HG03558 (cell line): ENCODE measurements at regions not wholly inside any gene's neighbourhood (a gene's known extent, or its start where the extent isn't known, plus 50 kb on each side); places are given as distances from the start of the nearest gene placed in this dataset.
"Not testable (repeated sequence)": the region's sequence is repeated elsewhere in the genome, so short reads cannot be mapped to it uniquely, and the experiment has no call there.

ENCODE experiments used
- ATAC-seq: cut with Tn5 transposase; IDR thresholded peaks from one replicate; pipeline ENCODE4 v1.9.1; 2021; ENCODE audit warnings: moderate number of reproducible peaks; ENCODE audit not compliant: unreplicated experiment; ENCODE audit errors: extremely low read depth

DNA sequence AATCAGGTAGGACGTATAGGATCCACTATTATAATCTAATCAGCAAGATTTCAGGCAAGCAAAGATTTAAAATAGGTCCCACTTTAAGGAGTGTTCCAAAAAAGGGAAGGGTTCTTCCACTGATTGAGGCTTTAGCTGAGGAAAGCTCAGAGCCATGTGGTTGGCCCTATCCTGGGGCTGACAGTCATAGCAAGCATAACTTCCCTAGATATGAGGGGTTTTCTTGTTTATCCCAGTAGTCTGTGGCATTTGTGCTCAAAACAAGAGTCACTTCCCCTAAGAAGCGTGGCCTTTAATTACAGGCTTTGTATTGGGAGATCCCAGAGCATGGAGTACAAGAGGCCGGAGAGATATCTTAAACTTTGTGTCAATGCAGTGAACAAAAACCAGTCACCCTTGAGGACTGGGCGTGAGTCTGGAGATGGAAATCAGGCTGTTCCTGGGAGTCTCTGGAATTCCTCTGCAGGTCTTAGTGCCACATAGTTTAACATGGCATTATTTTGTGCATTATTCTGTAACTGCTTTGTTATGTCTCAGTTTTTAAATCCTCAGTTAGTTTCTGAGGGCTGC is 136.9 kb upstream of the FBXO11 start:
- ATAC-seq, result no peak

DNA sequence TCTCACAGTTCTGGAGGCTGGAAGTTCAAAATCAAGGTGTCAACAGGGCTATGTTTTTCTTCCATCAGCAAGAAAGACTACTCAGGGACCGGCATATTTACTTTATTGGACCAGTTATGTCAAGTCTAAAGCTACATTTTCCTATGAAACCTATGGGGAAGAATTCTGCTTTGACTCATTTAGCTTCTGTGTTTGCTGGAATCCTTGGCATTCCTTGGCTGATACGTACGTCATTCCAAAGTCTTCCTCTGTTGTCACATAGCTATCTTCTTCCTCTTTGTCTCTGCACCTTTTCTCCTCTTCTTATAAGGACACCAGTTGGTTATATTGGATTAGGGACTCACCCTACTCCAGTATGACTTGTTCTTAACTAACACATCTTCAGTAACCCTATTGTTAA is 137.4 kb upstream of the FBXO11 start:
- no peak for ATAC-seq

DNA sequence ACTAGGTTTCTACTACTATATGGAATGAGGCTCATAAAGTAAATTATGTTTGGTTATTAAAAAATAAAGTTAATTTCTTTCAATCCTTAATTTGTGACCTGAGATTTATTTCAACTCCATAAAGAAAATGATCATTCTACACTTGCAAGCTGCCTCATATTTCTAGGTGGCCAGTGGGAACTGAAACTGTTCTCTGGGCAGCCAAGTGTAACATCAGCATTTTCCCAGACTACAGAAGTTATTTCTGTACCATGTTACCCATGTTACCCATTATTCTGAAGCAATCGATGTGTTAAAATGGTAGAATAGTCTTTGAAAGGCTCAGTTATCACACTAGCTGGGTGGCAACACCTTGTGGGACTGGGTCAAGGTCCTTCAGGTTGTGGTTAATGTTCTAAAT is 139.3 kb upstream of the FBXO11 start:
- ATAC-seq, result no peak

DNA sequence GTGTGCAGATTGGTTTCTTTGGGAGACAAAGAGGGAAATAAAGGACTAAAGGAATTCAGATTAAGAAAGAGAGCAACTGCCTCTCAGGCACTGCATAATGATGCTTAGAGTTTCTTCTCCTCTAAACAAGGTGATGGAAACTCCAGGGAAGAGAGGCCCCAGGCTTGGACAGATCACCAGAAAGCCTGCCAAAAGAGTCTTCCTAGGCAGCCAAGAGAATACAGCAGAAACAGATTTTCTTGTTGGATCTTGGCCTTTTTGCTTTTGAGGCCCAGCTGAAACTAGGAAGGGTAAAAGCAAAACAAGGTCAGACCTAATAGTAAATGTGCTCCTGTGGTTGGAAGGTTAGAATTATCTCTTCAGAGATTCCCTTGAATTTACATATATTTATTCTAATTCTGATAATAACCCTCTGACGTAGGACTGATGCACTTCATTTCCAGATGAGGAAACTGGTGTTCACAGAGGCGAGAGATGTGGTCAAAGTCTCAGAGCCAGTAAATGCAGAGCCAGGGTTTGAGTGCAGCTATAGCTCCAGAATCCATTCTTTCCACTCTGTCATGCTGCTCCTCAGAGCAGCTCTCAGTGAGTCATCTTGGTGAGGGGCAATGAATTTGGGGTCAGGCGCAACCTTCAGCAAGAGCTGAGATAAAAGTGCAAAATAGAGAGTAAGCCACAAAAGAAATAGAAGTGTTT is 142.3 kb upstream of the FBXO11 start:
- no peak for ATAC-seq

DNA sequence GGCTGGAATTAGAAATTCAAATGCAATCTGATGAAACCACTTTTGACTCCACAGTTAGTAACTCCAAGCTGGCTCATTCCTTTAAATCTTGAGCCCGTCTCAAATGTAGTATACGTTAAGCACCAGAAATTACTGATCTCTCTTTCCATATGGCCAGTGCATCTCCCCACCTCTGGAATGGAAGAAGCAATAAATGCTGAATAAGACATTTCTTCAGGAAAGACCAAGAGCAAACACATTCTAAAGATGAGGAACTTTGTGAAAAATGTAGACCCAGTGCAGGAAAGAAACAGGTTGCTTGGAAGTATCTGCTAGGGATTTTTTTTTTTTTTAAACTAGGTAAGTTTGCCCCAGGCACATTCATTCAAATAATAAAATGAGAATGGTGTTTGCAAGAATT is 143.1 kb upstream of the FBXO11 start:
- ATAC-seq, result no peak

DNA sequence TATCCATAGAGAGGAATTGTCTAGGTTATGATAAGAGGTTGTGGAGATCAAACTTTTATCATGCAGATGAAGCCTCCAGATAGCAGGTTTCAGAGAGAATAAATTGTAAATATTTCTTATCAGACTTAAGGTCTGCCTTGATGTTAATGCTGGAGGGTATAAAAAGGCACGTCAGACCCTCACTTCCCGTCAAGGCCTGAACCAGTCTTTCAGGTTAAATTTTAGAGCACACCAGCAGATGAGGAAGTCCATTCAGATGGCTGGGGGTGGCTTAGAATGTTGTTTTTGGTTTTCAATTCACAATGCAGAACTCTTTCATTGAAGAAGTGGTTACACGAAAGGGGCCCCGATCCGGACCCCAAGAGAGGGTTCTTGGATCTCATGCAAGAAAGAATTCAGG is 144.4 kb upstream of the FBXO11 start:
- no peak for ATAC-seq

DNA sequence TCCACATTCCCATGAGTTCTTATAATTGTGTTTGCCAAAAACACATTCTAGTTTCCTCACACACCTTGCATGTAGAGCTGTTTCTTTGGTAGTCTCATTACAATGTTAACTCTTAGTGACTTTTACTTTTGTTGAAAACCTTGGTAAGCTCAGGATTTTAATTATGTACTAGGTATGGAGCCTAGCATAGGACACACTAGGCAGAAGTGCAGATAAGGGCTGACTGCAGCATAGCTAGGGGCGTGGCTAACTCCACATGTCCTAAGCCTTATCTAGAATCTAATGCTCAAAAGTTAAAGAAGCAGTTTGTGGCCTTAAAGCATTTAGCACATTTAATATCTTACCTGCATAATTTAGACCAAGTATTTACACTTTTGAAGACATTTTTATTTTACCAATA is 153.7 kb upstream of the FBXO11 start:
- no peak for ATAC-seq

DNA sequence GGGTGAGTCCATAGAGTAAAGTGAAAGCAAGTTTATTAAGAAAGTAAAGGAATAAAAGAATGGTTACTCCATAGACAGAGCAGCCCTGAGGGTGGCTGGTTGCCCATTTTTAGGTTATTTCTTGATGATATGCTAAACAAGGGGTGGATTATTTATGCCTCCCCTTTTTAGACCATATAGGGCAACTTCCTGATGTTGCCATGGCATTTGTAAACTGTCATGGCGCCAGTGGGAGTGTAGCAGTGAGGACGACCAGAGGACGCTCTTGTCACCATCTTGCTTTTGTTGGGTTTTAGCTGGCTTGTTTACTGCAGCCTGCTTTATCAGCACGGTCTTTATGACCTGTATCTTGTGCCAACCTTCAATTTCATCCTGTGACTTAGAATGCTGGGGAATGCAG is 155.4 kb upstream of the FBXO11 start:
- ATAC-seq, result not testable (repeated sequence)

DNA sequence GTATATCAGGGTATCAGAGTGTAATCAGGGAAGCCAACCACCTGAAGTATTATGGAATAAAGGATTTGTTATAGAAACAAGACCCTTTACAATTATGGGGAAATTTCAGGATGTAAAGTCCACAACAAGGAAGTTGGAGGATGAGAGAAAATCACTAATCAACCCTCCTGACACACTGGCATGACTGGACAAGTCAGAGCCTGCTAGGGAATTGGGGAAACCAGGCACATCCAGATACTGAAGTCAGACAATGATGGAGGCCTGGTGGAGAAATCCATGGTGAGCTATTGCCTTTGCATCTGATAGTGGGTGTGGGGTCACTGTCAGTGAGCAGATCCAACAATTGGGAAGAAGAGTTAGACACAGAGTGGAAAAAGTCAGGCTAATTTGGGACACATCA is 158.8 kb upstream of the FBXO11 start:
- no peak for ATAC-seq

DNA sequence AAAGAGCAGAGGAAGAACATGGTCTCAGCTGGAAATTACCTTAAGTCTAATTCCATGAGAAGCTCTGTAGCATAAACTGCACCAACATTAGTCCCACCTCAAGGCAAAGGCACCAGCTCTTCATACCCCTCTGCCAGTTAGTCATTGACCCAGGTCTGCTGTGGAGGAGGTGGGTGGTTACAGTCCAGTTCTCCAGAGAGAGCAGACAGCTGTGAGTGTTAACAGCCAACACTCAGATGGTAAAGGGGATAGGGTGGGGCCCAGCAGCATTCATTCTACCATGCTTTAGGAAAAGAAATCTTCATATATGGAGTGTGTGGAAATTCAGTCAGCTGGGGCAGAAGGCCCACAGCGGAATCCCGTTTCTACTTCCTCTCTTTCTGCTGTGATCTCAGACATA is 159.7 kb upstream of the FBXO11 start:
- no peak for ATAC-seq

DNA sequence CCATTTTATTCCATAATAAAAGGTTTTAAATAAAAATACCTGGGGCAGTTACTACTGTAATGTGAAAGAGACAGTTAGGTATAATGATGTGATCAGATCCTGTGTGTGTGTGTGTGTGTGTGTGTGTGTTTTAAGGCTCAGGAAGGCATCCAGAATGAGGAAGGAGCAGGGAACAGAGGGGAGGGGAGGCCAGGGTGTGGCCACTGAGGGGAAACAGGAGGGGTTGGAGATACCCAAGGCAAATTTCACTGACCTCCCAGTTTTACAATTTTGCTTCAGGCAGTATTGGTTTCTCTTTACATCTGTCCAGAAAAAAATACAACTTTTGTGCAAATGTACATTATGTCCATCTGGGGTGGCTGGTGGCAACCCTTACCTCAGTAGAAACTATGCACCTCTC is 163.5 kb upstream of the FBXO11 start:
- ATAC-seq, result no peak

DNA sequence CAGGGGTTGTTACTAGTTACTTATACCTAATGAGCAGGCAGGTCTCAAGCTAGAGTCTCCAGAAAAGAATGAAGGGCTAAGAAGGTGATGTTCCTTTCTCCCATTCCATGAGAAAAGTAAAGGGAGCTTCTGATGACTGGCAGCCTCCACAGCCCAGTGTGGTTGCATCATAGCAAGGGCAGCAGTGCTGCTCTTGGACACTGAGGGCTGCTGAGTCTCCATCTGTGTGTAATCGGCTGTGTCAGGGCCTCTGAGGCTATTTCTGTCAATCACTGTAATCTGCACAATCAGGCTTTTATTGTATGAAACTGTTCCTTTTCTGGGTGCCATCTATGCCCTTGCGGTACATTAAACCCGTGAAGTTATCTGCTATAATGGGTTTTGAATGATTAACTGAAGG is 164.1 kb upstream of the FBXO11 start:
- no peak for ATAC-seq

DNA sequence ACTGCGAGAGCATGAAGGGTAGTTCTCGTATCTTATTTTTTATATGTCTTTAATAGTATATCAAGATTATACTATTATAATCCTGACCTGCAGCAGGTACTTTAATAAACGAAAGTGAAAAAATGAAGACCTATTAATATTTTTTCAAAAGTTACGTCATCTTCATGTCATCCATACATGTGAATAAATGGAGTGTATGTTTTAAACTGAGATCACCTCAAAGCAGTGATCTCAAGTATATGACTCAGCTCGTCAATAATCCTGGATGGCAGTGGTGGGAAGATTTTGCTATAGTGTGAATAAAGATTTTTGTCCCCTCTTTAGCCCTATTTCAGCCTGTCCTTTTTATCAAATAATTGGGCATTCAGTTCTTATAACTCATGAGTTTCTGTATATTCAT is 166.3 kb upstream of the FBXO11 start:
- ATAC-seq, result no peak

DNA sequence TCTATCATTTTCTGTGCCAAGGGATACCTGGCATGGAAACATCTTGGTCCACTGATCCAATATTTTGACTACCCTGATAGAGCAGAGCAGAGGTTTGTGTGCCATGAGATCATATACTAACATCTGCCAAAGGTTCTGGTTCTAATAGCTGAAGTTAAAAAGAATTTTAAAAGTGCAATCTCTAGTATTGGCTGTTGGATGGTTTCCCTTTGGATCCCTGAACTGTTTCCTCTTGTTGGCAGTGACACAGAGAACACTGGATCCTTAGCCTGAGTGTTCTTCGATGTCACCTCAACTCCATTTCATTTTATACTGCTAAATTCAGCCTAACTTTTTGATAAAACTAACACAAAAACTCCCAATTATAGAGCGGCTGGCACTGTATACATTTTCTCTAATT is 169.3 kb upstream of the FBXO11 start:
- no peak for ATAC-seq

DNA sequence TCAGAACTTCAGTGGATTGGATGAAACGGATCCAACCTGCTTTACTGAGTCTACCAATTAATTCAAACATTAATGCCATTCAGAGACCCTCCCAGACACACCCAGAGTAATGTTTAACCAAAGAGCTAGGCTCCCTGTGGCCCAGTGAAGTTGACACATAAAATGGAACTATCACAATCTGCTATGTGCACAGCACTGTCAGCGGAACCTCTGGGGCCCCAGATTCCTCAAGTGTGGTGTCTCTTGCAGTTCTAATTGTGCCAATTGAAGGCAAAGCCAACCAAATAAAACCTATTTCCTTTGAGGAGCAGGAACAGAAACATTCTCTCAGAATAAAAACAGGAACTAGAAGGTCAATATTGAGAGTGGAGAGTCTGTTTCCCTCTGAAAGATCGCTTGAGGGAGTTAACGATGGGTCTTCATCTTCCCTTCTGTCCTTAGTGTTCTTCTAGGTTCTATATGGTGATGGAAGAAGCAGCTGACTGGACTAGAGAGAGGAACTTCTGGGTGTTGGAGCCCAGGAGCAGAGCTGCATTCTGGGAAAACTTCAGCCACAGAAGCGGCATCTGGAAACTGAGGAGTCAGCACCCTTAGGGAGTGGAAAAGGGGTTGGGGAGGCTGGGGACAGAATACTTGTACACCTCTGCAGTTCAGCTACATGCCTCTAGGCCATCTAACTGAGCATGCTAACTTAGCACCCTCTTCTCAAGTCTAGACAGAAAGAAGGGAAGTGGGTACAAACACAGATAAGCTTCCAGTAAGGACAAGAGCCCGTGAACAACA is 174.4 kb upstream of the FBXO11 start:
- ATAC-seq, result no peak

DNA sequence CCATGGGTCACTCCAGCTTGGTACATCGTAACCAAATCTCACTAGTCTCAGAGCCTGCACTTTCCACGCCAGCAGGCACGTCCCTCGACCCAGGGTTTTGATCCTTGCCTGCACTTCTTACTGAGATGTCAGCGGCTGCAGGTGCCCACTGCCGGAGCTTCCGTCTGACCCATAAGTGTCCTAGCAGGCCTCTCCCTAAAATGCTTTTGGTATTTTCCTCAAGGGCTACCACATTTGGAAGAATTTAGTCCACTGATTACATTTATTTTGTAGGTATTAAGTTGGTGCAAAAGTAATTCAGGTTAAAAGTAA is 175.0 kb upstream of the FBXO11 start:
- ATAC-seq, result no peak

DNA sequence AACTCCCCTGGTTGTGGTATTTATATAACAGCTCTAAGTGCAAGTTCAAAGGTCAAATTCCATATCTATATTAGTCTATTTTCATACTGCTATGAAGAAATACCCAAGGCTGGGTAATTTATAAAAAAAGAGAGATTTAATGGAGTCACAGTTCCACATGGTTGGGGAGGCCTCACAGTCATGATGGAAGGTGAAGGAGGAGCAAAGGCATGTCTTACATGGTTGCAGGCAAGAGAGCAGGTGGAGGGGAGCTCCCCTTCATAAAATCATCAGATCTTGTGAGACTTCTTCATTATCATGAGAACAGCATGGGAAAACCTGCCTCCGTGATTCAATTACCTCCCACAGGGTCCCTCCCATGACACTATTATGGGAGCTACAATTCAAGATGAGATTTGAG is 179.6 kb upstream of the FBXO11 start:
- ATAC-seq, result no peak

DNA sequence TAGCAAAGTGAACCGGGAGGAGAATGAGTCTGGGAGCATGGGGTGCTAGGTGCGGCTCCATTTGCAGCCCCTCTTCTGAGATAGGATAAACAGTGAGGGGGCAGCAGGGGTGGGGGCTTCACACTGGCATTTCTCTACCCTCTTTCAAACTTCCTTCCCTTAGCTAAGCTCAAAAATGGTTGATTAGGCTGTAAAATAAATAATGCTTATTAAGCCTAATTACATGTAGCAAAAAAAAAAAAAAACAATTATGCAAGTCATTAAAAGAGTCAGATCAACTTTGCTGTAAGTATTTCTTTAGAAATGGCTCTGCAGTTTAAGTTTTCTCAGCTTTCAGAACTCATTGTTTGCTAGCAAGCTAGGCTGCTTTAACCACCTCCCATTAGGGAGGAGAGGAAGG is 182.7 kb upstream of the FBXO11 start:
- no peak for ATAC-seq

DNA sequence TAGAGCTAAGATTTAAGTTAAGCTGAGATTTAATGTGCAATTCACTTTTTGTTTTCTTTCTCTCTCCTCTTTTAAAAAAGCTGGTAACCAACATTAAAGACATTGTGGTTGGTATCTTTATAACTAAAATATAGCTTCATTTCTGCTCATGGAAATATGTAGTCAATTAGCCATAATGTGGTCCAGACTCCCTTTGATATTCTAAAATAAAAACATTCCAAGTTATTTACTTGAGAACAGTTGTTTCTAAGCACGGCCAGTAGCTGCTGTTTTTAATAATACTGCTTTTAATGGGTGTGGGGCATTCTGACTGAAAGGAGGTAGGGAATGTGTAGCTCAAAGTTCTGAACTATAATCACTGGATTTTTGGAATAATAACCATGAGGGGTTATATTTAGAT is 183.3 kb upstream of the FBXO11 start:
- ATAC-seq, result no peak

DNA sequence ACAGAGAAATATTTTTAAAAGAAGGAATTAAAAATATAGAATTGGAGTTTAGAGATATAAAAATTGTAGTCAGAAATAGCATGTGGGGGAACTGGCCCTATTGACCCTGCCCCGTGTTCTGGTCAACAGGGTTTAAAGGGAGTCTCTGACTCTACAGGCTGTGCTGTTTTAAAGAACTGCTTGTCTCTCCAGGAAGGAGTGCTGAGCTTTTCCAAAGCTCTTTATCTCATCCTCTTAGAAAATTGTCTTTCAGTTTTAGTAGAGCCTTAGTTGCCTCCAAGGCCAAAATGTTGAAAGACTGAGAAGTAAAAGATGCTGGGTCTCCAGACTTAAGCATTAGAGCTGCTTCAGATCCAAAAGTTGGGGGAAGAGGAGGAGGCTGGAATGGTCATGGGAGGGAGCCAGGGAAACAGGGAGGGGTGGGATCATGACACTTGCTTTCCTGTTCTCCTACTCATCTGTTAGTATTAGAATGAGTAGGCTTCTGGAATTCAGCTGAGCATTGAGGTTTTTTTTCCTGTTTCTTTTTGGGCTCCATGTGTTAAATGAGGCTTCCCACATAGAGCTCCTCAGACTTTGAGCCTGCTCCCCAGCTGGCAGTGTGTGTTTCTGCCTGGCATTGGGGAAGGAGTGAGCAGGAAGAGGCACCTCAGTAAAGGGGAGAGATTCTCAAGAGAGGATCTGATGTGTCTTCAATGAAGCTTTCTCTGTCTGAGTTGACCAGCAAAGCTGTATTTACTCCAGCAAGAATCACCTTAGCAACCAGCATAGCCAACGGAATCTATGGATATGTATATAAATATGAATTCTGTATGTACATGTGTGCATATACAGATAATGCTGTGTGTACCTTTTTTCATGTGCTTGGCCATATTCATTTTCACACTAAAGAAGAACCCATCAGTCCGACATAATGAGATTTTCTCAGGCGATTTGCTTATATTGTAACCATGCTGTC is 186.8 kb upstream of the FBXO11 start:
- no peak for ATAC-seq

DNA sequence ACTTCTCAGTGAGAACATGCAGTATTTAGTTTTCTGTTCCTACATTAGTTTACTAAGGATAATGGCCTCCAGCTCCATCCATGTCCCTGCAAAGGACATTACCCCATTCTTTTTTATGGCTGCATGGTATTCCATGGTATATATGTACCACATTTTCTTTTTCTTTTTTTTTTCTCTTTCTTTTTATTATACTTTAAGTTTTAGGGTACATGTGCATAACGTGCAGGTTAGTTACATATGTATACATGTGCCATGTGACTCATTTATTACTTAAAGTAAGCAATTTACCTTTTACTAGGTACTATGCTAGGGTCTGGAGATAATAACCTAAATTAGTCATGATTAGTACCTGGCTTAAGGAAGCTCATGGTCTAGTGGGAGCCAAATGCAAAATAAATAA is 190.5 kb upstream of the FBXO11 start:
- not testable (repeated sequence) for ATAC-seq
